NCI-H1417 (cell line): ENCODE measurements at regions not wholly inside any gene's neighbourhood (a gene's known extent, or its start where the extent isn't known, plus 50 kb on each side); places are given as distances from the start of the nearest gene placed in this dataset.
"Not testable (repeated sequence)": the region's sequence is repeated elsewhere in the genome, so short reads cannot be mapped to it uniquely, and the experiment has no call there.

ENCODE experiments used
- DNase-seq, 3 experiments: peaks; one replicate each; lab custom pipeline; 2025; lab: John Stamatoyannopoulos, UW

GRCh38 chr5:179456075-179456474, 94.3 kb upstream of the RUFY1 start:
- not testable (repeated sequence) for DNase-seq

- no peak for DNase-seq
Measured at GRCh38 chr5:179455320-179455719, 95.0 kb upstream of the RUFY1 start.

GRCh38 chr5:179454356-179454755, 96.0 kb upstream of the RUFY1 start:
- DNase-seq, result no peak

- DNase-seq, result no peak
Measured at GRCh38 chr5:179453616-179454015, 96.7 kb upstream of the RUFY1 start.

GRCh38 chr5:179452356-179453230, 97.8 kb upstream of the RUFY1 start:
- no peak for DNase-seq

- no peak for DNase-seq
Measured at GRCh38 chr5:179451828-179452196, 98.5 kb upstream of the RUFY1 start.

- DNase-seq, result no peak
Measured at GRCh38 chr5:179451114-179451827, 99.1 kb upstream of the RUFY1 start.

- DNase-seq, result not testable (repeated sequence)
Measured at GRCh38 chr5:179449950-179450349, 100.4 kb upstream of the RUFY1 start.

GRCh38 chr5:179448282-179448681, 102.1 kb upstream of the RUFY1 start:
- not testable (repeated sequence) for DNase-seq

- not testable (repeated sequence) for DNase-seq
Measured at GRCh38 chr5:179442289-179442688, 97.0 kb upstream of the ADAMTS2 start.

GRCh38 chr5:179439181-179439985, 94.1 kb upstream of the ADAMTS2 start:
- no peak for DNase-seq

- no peak for DNase-seq
Measured at GRCh38 chr5:179438461-179438860, 93.2 kb upstream of the ADAMTS2 start.

- DNase-seq, result no peak
Measured at GRCh38 chr5:179438011-179438441, 92.8 kb upstream of the ADAMTS2 start.

- no peak for DNase-seq
Measured at GRCh38 chr5:179437341-179438001, 92.2 kb upstream of the ADAMTS2 start.

GRCh38 chr5:179436321-179437122, 91.3 kb upstream of the ADAMTS2 start:
- no peak for DNase-seq

GRCh38 chr5:179435731-179436315, 90.6 kb upstream of the ADAMTS2 start:
- DNase-seq, result no peak

- DNase-seq, result no peak
Measured at GRCh38 chr5:179435181-179435580, 89.9 kb upstream of the ADAMTS2 start.

GRCh38 chr5:179432547-179432946, 87.3 kb upstream of the ADAMTS2 start:
- DNase-seq, result no peak

GRCh38 chr5:179431221-179431824, 86.1 kb upstream of the ADAMTS2 start:
- no peak for DNase-seq
